ENCODE measurements at regions not wholly inside any gene's neighbourhood (a gene's known extent, or its start where the extent isn't known, plus 50 kb on each side); places are given as distances from the start of the nearest gene placed in this dataset.

DNA sequence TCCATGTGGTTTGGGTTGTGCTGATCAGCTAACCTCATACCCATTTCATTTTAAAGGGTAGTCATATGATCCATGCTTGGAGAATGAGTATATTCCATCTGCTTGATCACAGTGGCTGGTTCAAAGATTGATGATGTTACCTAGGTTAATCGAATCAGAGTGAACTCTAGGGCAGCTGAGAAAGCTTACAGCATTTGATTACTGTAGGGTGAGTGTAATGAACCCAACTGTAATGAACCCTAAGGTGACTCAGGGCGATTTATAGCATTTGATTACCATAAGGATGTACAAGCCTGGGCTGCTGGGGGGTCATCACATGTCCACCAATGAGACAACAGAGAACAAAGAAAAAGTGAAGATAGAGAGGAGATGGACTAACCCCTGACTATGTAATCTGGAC is 523.1 kb downstream of the ADRA2A start:
- TF ChIP-seq, protein P1, sequence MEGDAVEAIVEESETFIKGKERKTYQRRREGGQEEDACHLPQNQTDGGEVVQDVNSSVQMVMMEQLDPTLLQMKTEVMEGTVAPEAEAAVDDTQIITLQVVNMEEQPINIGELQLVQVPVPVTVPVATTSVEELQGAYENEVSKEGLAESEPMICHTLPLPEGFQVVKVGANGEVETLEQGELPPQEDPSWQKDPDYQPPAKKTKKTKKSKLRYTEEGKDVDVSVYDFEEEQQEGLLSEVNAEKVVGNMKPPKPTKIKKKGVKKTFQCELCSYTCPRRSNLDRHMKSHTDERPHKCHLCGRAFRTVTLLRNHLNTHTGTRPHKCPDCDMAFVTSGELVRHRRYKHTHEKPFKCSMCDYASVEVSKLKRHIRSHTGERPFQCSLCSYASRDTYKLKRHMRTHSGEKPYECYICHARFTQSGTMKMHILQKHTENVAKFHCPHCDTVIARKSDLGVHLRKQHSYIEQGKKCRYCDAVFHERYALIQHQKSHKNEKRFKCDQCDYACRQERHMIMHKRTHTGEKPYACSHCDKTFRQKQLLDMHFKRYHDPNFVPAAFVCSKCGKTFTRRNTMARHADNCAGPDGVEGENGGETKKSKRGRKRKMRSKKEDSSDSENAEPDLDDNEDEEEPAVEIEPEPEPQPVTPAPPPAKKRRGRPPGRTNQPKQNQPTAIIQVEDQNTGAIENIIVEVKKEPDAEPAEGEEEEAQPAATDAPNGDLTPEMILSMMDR (conservative IDR thresholded peaks at IDR 0.05): no peak
- no peak for TF ChIP-seq EZH2 (IDR thresholded peaks at IDR 0.05; ENCODE audit: low read depth)
